ENCODE measurements at regions not wholly inside any gene's neighbourhood (a gene's known extent, or its start where the extent isn't known, plus 50 kb on each side); places are given as distances from the start of the nearest gene placed in this dataset.

DNA sequence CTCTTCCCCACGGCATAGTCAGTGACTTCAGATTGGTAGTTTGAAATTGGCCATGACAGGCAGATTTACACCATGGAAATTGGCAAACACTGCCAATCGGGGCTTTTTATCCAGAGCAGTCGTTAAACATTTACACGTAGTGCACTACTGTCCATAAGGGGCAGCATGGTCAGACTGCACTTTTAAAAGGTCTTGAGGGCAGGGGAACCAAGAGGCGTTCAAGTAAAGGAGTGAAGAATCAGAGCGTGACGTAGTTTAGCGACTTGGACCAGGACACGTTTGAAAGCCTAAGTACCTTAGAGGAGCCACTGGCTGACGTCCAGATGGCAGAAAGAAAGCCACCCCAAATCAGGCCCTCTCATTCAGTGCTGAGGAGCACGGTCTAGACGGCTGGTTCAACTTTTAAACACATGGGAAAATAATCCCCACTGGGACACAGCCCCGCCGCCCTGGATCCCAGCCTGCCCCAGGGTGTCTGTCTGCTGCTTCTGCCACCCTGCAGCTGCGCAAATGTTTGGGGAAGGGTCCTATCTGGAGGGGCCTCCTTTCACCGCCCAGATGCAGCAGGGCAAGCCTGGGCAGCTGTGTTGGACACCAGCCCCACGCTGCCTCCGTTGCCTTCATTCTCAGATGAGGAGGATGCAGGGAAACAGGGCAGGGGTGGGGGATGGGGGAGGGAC lies 52.5 kb upstream of the PPP2R5C start:
- Histone ChIP-seq H3K4me3 (ENCODE audit: insufficient read depth, low read depth, low read length) (no peak overlapping the region), H2AFZ (ENCODE audit: low read depth, low read length) (no peak overlapping the region), H3K4me1 (ENCODE audit: insufficient read depth, low read length) (peaks cover 13% of the 10 kb centered on the region), H3K9ac (ENCODE audit: low read length) (no peak overlapping the region), H3K27me3 (ENCODE audit: insufficient read depth, low read length) (peaks cover 3% of the 10 kb centered on the region), H3K79me2 (ENCODE audit: insufficient read depth, low read length) (no peaks in the 10 kb centered on the region), H3K9me3 (ENCODE audit: insufficient read depth, low read depth, low read length) (no peaks in the 10 kb centered on the region), H3K27ac (ENCODE audit: low read depth, low read length) (no peak overlapping the region), H3K36me3 (ENCODE audit: insufficient read depth, low read length) (no peaks in the 10 kb centered on the region), H4K20me1 (ENCODE audit: insufficient read depth, low read length) (no peaks in the 10 kb centered on the region), H3K4me2 (ENCODE audit: low read length) (no peak overlapping the region)
- Mint-ChIP-seq H3K27me3 (ENCODE audit: low read depth, unreplicated experiment) (peaks cover 11% of the 10 kb centered on the region), H3K9me3 (ENCODE audit: unreplicated experiment) (peaks cover 6% of the 10 kb centered on the region), H3K36me3 (ENCODE audit: low read depth, unreplicated experiment) (no peaks in the 10 kb centered on the region), H3K4me1 (ENCODE audit: low read depth, unreplicated experiment) (peaks cover 2% of the 10 kb centered on the region), H3K4me3 (ENCODE audit: unreplicated experiment) (no peak overlapping the region), H3K27ac (ENCODE audit: unreplicated experiment) (no peak overlapping the region)
- DNase-seq (ENCODE audit: low read depth) (no peak), FAIRE-seq (no peak)
- TF ChIP-seq, protein P1, sequence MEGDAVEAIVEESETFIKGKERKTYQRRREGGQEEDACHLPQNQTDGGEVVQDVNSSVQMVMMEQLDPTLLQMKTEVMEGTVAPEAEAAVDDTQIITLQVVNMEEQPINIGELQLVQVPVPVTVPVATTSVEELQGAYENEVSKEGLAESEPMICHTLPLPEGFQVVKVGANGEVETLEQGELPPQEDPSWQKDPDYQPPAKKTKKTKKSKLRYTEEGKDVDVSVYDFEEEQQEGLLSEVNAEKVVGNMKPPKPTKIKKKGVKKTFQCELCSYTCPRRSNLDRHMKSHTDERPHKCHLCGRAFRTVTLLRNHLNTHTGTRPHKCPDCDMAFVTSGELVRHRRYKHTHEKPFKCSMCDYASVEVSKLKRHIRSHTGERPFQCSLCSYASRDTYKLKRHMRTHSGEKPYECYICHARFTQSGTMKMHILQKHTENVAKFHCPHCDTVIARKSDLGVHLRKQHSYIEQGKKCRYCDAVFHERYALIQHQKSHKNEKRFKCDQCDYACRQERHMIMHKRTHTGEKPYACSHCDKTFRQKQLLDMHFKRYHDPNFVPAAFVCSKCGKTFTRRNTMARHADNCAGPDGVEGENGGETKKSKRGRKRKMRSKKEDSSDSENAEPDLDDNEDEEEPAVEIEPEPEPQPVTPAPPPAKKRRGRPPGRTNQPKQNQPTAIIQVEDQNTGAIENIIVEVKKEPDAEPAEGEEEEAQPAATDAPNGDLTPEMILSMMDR (IDR thresholded peaks at IDR 0.05; ENCODE audit: insufficient read depth, low read depth, low read length) = no peak
- TF ChIP-seq EZH2 (IDR thresholded peaks at IDR 0.05; ENCODE audit: insufficient read depth, low read length) = no peak

DNA sequence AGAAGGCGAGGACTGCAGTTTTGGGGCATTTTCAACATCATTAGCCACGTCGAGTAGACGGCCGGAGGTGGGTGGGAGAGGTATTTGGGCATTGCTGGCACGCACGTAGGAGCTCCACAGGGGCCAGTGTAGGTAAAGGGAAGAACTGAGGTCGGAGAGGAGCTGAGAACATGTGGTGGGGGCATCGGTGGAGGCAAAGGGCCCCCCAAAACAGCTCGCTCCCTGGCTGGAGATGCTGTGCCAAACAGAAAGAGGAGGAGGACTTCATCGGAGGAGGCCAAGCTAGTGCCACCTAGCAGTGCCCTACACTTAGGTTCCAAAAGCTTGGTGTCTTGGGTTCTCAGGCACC lies 52.0 kb upstream of the PPP2R5C start:
- Mint-ChIP-seq H3K36me3 (ENCODE audit: low read depth, unreplicated experiment) (no peaks in the 10 kb centered on the region), H3K9me3 (ENCODE audit: unreplicated experiment) (peaks cover 6% of the 10 kb centered on the region), H3K27me3 (ENCODE audit: low read depth, unreplicated experiment) (peaks cover 9% of the 10 kb centered on the region), H3K27ac (ENCODE audit: unreplicated experiment) (no peak overlapping the region), H3K4me1 (ENCODE audit: low read depth, unreplicated experiment) (peaks cover 2% of the 10 kb centered on the region), H3K4me3 (ENCODE audit: unreplicated experiment) (no peak overlapping the region)
- Histone ChIP-seq H3K4me3 (ENCODE audit: insufficient read depth, low read depth, low read length) (no peak overlapping the region), H3K36me3 (ENCODE audit: insufficient read depth, low read length) (no peaks in the 10 kb centered on the region), H3K79me2 (ENCODE audit: insufficient read depth, low read length) (no peaks in the 10 kb centered on the region), H2AFZ (ENCODE audit: low read depth, low read length) (no peak overlapping the region), H4K20me1 (ENCODE audit: insufficient read depth, low read length) (no peaks in the 10 kb centered on the region), H3K9ac (ENCODE audit: low read length) (no peak overlapping the region), H3K9me3 (ENCODE audit: insufficient read depth, low read depth, low read length) (no peaks in the 10 kb centered on the region), H3K4me1 (ENCODE audit: insufficient read depth, low read length) (peaks cover 13% of the 10 kb centered on the region), H3K27me3 (ENCODE audit: insufficient read depth, low read length) (no peaks in the 10 kb centered on the region), H3K4me2 (ENCODE audit: low read length) (no peak overlapping the region), H3K27ac (ENCODE audit: low read depth, low read length) (no peak overlapping the region)
- no peak for TF ChIP-seq EZH2 (IDR thresholded peaks at IDR 0.05; ENCODE audit: insufficient read depth, low read length)
- TF ChIP-seq, protein P1 (IDR thresholded peaks at IDR 0.05; ENCODE audit: insufficient read depth, low read depth, low read length) = no peak
- FAIRE-seq = no peak
- no peak for DNase-seq (ENCODE audit: low read depth)

Data from astrocyte (in vitro differentiated cells and primary cell).